Ramos (cell line): ENCODE measurements at regions not wholly inside any gene's neighbourhood (a gene's known extent, or its start where the extent isn't known, plus 50 kb on each side); places are given as distances from the start of the nearest gene placed in this dataset.

Source experiments
- in situ Hi-C: fragments of 300-500 bp; cut with MboI; formaldehyde crosslinking; loops from one replicate; pipeline ENCODE4 v1.14.3; 2022; ENCODE audit warnings: low sequenced_read_pairs; ENCODE audit not compliant: unreplicated experiment

DNA sequence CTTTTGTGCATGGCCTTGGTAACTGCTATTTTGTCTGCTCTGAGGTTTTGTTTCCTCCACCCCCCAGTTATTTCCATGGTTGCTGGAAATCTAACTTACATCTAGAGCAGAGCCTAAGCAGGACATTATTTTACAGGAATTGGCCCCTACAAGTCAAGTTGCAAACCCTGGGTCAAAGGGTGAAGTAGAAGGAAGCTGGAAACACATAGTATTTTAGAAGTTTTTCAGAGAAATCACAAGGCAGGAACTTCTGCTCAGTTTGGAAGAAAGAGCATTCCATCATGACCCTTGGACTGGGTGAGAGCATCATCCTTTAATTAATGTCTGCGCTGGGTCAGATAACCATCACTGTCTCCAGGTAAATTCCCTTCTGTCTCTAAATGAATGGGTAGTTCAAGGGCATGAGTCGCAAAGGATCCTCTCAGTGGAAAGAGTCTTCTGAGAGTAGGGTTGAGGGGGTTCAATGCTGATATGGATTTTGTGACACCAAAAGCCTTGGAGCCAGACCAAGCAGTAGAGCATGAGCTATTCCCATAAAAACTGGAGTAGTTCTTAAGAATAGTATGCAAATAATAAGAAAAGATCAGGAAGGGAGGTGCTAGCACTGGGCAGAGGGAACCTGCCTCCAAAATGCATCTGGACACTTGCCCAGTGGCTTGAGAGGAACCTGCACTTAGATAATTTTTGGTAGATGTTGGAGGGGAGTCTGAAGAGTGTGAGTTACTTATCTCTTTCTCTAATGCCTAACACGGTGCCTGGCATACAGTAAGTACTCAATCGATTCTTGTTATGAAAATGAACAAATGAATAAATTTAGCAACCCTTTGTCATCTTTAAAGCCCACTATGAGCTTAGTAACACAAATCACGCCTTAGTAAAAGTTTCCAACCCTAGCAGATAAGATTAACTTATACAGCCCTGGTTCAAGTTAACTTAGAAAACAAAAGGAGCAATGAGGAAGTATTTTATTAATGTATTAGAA is 160.6 kb upstream of the ADO start:
- in situ Hi-C loops = loop anchor here (25.0 kb wide), 1 partner anchor 682 kb away; no protein-coding TSS in a partner anchor

DNA sequence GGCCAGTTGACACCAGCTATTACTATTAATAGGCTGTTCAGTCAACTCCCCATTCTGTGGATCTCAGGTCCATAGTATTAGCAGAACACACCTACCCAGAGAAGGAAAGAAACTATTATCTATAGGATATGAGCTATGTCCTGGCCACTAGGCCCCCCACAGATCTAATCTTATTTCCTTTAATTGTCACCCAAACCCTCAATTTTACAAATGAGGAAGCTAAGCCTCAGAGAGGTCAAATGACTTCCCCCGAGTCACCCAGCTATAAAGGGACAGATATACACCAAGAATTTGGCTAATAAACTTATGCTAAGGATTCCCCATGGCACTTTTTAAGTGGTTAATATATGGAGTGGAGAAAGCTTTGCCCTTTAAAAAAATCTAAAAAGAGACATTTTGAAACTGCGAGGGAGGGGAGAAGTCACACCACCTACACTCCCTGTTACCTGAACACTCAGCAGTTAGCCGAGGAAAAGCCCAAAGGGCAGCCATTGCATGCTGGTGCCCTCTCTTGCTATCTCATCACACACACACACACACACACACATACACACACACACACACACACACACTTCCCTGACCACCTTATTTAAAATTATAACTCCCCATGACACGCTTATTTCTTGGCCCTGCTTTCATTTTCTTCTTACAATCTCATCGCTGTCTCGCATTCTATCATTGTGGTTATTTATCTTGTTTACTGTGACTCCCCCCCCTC is 157.0 kb upstream of the ADO start:
- in situ Hi-C loops = loop anchor here (25.0 kb wide), 1 partner anchor 685 kb away; no protein-coding TSS in a partner anchor

DNA sequence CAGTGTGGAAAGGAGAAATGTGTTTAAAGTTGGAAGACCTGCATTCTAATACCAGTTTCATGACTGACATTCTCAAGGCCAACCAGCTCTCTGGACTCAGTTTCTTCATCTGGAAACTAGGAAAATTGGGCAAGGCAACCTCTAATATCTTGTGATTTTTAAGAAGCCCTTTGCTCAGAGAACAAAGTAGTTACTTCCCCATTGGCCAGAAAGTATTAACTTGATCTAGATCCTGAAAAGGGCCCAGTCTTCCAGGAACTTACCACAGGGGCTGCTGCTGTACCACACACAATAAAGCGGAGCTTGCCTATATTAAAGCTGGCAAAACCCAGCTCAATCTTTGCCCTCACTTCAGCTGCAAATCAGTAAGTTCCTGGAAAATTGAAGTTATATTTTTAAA is 155.6 kb upstream of the ADO start:
- in situ Hi-C loops = loop anchor here (25.0 kb wide), 1 partner anchor 687 kb away; no protein-coding TSS in a partner anchor

DNA sequence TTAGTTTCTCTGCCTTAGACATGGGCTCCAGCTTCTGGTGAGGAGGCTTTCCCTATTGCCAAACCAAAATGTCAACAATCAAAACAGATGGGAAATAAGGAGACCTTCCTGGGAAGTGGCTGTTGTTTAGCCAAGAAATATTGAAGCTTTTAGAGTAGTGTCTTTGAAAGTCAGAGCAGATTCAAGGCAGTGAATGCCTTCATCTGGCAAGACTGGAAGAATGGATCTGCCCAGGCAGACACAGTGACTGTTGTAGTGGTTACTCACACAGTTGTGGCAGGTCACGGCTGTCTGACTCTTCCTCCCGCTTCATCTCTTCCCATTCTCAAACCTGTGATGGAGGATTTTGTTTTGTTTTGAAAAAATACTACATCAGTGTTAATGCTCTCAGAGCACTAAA is 154.1 kb upstream of the ADO start:
- in situ Hi-C loops = no loop called here

DNA sequence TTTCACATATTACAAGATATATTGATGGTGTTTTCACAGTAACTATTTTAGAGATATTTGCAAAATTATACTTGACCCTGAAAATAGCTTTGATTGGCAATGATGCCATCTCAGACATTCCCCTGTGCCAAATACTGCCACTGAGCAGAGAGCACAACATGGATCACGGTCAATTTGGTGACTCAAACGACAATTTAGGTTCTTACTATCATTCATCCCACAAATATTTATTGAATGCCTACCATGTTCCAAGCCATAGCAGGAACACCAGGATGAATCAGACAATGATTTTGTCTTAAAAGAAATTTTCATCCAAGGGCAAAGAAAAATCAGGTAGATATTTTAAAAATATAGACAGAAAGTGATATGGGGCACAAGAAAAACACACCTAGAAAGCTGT is 153.2 kb upstream of the ADO start:
- in situ Hi-C loops = no loop called here

DNA sequence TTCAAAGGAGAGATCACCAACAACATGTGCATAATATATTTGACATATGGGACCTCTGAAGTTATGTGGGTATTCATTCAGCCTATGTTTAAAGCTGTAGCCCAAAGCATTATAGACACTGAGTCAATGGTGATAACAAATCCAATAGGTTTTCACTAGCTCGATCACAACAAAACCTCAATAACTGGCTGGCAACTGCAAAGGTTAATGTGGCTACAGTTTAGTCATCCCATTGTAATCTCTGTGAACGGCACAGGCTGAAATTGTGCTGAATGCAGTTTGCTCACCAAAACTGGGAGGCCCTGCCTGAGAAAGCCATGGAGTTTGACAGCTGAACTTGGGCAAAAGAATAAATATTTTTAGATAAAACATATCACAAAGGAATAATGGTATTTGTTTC is 152.4 kb upstream of the ADO start:
- in situ Hi-C loops = no loop called here

DNA sequence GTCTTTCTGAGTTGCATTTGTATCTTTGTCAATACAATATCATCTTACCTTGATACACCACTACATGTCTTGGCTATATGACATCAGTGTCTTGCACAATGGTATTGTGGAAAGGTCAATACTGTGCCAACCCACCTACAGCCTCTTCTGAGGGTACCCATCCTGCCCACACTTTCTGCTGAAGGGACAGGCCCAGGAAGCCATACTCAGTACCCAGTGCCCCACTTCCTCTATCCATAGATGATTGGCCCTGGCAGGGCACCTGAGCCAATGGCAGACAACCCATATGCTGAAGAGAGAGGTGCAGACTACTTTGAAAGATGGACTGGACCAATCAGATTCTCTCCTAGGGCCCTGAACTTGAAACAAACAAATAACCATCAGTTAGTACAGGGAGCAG is 152.0 kb upstream of the ADO start:
- in situ Hi-C loops = no loop called here

DNA sequence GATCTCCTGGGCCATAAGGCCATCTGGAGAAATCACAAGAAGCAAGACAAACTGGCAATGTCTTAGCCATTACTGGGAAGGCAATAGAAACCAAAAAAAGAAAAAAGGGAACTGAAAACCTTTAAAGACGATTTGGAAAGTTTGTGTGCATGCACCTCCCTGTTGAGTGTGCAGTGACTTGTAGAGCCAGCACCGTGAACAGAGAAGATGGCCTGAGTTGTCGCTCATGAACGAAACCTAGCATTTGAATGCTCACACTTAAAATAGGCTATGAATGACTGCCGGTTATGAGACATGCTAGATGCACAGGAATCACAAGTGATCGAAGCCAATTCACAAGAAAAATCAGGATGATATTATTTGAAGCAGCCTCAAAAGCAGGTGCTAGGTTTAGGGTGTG is 151.3 kb upstream of the ADO start:
- in situ Hi-C loops = no loop called here

DNA sequence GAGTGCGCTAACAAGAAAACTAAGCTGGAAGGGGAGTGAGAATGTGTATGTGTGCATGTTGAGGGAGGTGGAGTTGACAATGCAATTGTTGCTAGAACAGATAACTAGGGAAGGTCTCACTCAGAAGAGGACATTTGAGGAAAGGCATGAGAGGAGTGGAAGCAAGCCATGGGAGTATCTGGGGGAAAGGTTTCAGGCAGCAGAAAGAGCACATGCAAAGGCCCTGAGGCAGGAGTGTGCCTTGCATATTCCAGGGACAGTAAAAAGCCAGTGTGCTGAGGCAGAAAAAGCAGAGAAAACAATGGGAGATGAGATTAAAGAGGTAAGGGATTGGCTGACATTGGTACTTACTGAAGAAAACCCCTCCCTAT is 149.6 kb upstream of the ADO start:
- in situ Hi-C loops = no loop called here

DNA sequence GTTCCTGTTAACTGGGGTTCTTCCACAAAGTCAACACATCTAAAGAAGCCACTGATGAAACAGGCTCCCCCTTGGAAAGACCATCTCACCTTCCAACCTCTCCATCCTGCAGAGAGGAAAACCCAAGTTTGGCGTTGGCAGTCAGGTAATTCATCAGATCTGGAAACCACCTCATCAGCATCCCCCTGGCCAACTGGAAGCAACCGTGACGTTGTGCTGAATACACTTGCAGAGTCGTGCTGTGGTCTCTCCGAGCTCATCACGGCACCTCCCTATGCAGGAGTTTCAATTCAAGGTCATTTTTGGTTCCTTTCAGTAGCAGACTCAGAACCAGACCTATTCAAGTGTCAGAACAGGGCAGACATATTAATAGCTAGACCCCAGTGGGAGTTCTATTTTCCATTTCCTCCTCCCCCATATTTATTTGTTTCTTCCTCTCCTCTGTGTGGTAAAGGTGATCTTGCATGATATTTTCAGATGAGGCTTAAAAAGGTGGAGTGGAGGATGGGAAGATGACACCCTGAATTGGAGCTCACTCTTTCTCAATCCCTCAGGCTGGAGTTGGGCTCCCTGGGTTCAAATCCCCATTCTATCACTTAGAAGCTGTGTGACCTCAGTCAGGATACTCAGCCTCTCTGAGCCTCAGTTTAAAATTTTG is 149.1 kb upstream of the ADO start:
- in situ Hi-C loops = no loop called here

DNA sequence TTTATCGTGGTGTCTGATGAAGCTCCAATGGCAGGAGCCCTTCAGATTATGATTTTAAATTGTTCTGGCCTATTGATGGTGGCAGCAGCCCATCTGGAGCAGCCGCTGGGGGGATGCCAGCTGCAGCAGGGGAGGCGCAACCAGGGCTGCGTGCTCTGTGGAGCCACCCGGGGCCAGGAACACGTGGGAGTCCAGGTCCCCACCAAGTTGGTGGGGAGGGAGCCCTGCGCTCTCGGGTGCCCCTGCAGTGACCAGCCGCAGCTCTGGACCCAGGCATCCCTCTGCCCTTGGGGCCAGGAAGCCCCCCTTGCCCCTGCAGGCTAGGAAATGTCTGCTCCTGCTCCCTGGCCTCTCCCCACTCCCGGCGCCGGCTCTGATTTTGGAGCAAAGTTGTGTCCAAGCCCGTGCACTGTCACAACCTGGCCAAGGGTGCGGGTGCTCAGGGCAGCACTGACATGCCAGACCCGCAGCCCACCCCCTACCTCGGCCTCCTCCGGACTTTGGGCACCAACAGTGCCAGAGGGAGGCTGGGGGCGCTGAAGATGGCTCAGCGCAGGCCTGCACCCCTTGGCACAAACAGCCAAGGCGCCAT is 147.2 kb upstream of the ADO start:
- in situ Hi-C loops = no loop called here

DNA sequence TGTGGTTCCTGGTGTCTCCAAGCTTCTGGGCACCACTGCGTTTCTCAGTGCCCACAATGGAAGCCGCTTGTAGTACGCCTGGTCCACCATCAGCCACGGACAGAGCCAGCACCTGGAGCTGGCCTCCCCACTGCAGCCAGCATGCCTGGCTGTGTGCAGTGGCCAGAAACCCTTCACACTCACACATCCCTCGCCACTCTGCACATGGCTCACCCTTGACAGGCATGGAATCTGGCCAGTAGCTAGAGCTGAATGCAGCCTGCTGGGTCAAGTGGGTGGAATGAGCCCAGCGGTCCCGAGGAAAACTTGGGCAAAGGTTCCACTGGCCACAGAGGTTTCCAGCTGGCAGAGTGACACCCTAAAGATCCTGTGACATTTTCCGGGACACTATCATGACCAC is 146.0 kb upstream of the ADO start:
- in situ Hi-C loops = no loop called here

DNA sequence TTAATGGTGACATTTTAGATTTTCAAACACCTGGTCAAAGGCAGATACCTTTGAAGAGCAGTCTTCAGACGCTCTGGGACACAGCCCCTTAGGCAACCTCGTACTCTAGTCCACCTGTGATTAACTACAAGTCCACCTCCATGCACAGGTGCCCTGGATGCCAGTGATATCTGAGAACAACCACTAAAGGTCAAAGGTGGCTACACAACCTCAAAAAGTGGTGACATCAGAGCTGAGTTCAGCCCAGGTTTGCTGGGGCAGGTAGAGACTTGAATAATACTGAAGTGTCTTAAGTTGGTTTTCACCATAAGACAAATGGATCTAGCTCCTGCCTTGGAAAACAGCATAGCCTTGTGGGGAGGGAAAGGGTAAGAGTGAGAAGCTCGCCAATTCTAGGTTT is 143.4 kb upstream of the ADO start:
- in situ Hi-C loops = no loop called here

DNA sequence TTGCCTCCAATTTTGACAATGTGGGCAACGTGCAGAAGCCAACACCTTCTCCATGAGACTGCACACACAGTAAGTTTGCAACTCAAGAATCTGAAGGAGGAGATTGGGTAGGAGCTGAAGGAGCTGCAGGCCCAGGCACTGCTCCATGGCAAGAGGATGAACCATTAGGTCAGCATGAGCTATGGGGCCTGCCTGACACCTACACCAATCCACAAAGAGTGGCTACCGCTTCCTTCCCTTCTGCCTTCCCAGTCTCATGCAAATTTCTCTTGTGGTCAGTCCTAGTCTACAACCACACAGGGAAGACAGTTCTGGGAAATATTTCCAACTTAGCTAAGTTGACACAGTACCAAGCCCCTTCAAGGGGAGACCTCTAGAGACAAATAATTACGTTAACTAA is 142.0 kb upstream of the ADO start:
- in situ Hi-C loops = no loop called here

DNA sequence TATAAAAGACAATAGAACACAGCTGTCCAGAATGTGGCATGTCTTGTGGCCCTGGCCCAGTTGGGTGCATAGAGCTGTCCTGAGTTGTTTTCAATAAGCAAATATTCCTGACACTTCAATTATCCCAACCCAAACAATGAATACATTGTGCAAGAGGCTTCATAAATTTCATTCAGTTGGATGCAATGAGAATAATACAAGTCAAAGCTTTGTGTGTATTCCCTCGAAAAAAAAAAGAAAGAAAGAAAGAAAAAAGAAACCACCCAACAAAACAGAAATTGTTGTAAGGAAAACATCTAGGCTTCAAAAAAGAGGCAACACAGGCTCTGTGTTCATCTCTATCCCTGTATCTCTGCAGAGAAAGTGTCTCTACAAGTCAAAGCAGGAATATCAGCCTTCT is 138.7 kb upstream of the ADO start:
- in situ Hi-C loops = no loop called here

DNA sequence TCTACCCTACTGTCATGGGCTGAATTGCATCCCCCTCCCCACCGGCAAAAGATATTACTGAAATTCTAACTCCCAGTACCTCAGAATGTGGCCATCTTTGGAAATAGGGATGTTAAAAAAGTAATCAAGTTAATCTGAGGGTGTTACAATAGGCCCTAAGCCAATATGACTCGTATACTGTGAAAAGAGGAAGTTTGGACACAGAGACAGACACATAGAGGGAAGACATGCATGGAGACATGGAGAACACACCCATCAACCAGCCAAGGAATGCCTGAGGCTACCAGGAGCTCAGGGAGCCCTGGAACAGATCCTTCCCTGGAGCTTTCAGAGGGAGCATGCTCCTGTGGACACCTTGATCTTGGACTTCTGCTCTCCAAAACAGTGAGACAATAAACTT is 138.2 kb upstream of the ADO start:
- in situ Hi-C loops = no loop called here

DNA sequence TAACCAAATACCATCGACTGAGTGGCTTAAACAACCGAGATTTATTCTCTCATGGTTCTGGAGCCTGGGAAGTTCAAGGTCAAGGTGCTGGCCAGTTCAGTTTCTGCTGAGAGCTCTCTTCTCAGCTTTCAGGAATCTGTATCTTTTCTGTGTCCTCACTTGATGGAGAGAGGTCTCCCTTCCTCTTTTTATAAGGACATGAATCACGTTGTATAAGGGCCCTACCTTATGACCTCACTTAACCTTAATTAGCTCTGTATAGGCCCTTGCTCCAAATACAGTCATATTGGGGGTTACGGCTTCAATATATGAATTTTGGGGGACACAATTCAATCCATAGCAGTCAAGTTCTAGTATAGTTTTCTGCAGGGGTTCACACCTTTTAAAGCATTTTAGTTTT is 135.2 kb upstream of the ADO start:
- in situ Hi-C loops = no loop called here

DNA sequence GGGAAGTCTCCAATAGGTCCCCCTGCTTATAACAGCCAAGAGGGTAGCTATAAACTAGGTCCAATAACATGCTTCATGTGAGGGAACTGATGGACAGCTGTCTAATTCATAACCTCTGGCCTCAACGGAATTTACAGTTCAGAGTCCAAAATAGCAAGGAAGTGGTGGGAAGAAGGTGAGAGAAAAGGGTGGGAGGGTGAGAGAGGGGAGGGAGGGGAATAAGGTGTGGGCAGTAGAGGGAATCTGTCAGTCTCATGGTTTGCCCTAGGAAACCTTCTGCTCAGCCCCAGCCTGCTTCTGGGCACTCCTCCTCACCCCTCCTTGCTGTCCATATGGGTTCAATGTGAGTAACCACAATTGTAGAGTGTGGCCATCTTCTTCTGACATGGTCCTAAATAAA is 133.4 kb upstream of the ADO start:
- in situ Hi-C loops = no loop called here

DNA sequence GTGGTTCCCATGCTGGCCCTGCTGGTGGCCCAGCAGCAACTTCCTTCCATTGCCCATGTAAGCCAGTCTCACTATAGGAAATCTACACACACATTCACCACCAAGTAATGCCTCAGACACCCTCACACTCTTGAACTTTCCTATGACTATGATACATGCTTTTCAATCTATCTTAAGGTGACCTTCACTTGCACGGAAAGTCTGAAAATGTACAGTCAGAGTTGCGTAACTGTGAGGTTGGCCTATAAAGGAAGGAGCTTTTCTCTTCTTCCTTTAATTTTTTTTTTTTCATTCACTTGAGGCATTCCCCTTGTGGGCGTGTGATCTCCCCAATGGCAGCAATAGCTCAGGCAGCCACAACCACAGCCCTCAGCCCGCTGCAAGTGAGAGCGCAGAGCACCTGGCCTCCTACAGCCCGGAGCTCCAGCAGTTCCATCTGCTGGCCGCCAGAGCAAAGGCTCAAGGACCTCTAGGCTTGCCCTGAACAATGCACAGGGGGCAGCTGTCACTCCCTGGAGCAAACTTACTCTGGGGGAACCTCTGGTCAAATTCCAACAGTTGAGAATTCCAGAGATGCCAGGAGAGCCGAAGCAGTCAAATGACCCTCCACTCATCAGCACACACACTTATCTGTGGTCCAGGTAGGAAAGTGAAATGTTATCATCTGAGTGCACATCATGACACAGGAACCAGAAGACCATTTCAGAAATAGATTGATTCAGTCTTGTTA is 123.1 kb upstream of the ADO start:
- in situ Hi-C loops = no loop called here

DNA sequence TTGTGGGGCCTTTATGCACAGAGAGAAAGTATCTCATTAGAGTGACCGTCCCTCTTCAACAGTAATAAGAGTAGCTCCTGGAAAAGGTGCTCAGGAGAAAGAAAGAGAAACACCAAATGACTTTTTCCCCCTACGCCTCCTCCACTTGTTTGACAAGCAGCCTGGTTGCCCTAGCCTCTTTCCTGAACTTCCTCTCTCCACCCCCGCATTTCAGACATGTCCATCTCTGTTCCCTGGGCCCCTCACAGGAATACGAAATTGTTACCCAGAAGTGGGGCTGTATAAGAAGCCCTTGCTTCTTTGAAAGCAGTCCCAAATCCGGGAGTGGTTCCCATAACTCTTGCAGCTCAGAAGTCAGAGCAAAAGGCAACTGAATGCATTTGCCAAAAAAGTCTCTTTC is 119.6 kb upstream of the ADO start:
- in situ Hi-C loops = no loop called here
